ENCODE measurements at regions not wholly inside any gene's neighbourhood (a gene's known extent, or its start where the extent isn't known, plus 50 kb on each side); places are given as distances from the start of the nearest gene placed in this dataset.

DNA sequence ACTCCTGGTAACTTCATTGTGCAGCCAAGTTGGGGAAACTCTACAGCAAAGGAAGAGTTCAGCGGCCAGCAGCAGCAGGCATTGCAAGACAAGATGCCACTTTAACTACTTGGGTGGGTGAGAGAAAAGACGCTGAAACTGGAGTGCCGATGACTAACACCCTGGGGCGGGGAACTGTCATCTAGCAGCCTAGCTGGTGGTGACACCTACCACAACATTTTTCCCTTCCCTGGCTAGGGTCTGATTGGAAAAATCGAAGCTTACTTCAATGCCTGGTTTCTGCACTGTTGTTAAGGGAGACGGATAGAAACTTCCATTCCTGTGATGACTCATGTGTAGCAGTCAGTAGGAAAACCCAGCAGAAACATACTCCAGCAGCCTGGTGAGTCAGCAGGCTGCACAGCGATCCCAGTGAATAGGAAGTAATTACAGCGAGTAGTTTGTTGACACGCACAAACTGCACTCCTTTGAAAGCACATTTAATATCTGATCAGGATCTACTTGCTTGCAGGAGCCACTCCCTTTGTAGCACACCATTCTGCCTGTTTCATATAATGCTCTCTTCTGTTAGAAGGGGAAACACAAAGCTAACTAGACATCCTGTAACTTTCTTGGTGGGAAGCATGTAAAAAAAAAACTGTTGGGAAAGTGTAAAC is 62.1 kb upstream of the MAPRE2 start:
- DNase-seq: peak; percentile 65

DNA sequence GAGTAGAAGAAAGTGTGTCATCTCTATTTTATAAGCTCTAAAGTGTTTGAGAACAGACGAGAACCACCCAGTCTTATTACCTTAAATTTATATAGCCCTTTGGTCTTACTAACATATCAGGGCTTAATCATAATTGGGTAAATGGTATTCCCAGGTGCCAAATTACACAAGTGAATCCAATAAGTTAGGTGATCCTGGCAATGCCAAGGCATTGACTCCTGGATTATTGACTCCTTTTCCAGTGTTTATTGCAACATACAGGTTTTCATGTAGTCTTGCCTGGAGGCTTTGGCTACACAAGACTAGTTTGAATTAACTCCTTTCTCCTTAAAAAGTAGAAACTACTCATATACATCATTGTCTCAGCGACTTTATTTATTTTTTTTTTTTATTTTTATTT is 59.7 kb upstream of the MAPRE2 start:
- DNase-seq: no peak

DNA sequence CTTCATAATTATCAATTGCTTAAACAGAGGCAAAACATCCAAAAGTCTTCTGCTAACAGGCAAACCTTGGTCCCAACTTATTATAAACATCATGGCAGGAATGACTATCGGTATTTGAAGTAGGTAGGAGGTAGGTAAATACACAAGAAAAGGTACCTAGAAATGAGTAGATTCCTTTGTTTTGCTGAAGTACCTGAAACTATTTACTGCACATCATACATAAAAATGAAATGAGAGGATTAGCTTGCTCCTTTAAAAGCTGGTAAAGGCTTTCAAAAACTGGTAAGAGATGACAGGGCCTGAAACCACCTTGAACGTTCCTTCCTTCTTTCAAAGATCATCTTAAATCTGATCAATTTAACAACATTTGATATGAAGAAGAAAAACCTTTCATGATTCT is 55.2 kb upstream of the MAPRE2 start:
- DNase-seq: no peak

DNA sequence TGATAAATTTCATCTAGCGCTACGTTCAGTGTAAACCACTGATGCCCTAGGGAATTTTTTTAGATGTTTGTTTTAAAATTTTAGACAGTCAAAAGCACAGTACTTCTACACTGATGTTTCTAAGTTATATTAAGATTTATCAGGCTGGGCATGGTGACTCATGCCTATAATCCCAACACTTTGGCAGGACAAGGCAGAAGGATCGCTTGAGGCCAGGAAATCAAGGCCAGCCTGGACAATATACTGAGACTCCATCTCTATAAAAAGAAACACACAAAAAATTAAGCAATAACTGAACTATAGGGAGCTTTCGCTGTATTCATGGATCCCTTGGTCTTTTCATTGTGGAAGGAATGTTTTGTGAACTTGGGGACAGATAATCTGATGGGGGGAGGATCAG is 50.6 kb upstream of the MAPRE2 start:
- no peak for DNase-seq

DNA sequence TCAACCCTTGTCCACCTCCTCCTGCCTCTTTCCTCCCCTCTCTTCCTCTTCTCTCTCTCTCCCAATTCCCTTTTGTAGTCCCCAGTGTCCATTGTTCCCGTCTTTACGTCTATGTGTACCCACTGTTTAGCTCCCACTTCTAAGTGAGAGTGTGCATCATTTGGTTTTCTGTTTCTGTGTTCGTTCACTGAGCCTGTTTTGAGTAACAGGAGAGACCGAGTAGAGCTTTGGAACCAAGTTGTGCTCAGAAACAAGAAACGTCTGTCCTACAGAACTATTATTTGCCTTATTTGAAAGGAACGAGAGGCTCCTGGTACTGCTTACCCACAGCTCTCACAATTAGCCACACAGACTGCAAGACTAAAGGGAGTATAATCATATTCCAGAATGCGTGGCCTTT is 50.1 kb upstream of the MAPRE2 start:
- DNase-seq: no peak
